ENCODE measurements at regions not wholly inside any gene's neighbourhood (a gene's known extent, or its start where the extent isn't known, plus 50 kb on each side); places are given as distances from the start of the nearest gene placed in this dataset.

DNA sequence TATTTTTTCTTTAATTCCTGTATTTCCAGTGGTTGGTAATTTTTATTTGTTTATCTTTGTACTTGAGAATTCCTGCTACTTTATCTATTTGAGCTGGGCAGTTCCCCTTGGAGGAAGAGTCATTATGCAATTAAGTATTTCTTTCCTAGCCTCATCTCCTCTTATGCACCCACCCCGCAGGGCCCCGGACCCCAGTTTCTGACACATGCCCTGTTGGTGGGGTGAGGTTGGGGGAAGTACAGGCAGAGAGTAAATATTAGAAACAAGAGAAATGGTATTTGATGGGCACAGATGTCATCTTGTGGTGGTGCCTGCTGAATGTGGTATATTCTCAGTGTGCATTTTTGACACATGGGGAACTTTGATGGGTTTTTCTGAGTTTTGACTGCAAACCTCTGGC, 602.7 kb upstream of the NOX3 start:
- no peak overlapping the region for H3K9ac ChIP-seq (ENCODE audit: insufficient read depth in 1 of 2, low read length in 2 of 2)
- DNase-seq (no peak), ATAC-seq (ENCODE audit: insufficient read depth, low FRiP score) (no peak)
- H3K27ac ChIP-seq (ENCODE audit: low read depth in 1 of 2, low read length in 1 of 2): no peak overlapping the region
- no peaks in the 10 kb centered on the region for H3K36me3 ChIP-seq (ENCODE audit: control insufficient read depth in 4 of 4, insufficient read depth in 4 of 4, low read length in 4 of 4)
- no peak overlapping the region for H3K4me3 ChIP-seq
- H3K4me1 ChIP-seq (ENCODE audit: control insufficient read depth in 5 of 5, insufficient read depth in 5 of 5, low read length in 5 of 5): peaks cover 0 to 14% (median 0%) of the 10 kb centered on the region in 5 donors
- H3K9me3 ChIP-seq (ENCODE audit: control insufficient read depth in 4 of 4, insufficient read depth in 3 of 4, low read length in 3 of 4): peaks cover 0 to 8% (median 0%) of the 10 kb centered on the region in 4 donors
- TF ChIP-seq, protein P1, sequence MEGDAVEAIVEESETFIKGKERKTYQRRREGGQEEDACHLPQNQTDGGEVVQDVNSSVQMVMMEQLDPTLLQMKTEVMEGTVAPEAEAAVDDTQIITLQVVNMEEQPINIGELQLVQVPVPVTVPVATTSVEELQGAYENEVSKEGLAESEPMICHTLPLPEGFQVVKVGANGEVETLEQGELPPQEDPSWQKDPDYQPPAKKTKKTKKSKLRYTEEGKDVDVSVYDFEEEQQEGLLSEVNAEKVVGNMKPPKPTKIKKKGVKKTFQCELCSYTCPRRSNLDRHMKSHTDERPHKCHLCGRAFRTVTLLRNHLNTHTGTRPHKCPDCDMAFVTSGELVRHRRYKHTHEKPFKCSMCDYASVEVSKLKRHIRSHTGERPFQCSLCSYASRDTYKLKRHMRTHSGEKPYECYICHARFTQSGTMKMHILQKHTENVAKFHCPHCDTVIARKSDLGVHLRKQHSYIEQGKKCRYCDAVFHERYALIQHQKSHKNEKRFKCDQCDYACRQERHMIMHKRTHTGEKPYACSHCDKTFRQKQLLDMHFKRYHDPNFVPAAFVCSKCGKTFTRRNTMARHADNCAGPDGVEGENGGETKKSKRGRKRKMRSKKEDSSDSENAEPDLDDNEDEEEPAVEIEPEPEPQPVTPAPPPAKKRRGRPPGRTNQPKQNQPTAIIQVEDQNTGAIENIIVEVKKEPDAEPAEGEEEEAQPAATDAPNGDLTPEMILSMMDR (IDR thresholded peaks at IDR 0.05; ENCODE audit: control extremely low read depth, extremely low read depth): no peak
- 58 to 74% methylated on average over 2 of the region's 2 CpGs for WGBS, 2 donors
- H3K27me3 ChIP-seq (ENCODE audit: control insufficient read depth in 3 of 3, insufficient read depth in 3 of 3, low read length in 2 of 3): no peaks in the 10 kb centered on the region

DNA sequence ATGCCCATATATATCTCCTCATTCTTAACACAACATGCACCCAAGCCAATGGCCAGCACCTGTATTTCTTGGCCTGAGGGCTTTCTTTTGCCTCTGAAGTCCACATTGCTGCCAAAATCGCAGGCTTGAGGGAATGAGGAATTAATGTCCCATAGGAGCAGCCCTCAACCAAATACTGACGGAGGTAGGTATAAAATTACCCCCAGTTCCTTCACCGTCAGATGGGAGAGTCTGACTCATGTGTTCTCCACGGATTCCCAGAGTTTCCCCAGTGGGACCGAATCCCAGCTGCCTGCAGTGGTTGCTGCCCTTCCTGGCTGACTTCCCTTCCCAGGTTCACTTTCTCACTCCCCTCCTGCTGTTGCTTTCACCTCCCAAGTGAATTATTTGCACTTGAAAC, 602.2 kb upstream of the NOX3 start:
- TF ChIP-seq, protein P1 (IDR thresholded peaks at IDR 0.05; ENCODE audit: control extremely low read depth, extremely low read depth): no peak

DNA sequence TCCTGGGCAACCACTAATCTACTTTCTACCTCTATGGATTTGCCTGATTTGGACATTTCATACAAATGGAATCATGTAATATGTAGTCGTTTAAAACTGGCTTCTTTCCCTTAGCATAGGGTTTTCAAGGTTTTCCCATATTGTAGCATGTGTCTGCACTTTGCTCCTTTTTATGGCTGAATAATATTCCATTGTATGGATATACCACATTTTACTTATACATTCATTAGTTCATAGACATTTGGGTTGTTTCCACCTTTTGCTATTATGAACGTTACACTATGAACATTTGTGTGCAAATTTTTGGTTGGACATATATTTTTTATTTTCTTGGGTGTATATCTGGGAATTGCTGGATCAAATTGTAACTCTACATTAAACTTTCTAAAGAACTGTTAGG, 600.4 kb upstream of the NOX3 start:
- 84 to 92% methylated on average over 2 of the region's 2 CpGs for WGBS, 2 donors
- no peak for DNase-seq

More for the DNA sequence above, 602.2 kb upstream of the NOX3 start:
- ATAC-seq (ENCODE audit: insufficient read depth, low FRiP score): no peak
- Histone ChIP-seq H3K27ac (ENCODE audit: low read depth in 1 of 2, low read length in 1 of 2) (no peak overlapping the region), H3K4me3 (no peak overlapping the region), H3K4me1 (ENCODE audit: control insufficient read depth in 5 of 5, insufficient read depth in 5 of 5, low read length in 5 of 5) (peaks cover 0 to 13% (median 0%) of the 10 kb centered on the region in 5 donors), H3K36me3 (ENCODE audit: control insufficient read depth in 4 of 4, insufficient read depth in 4 of 4, low read length in 4 of 4) (no peaks in the 10 kb centered on the region), H3K9ac (ENCODE audit: insufficient read depth in 1 of 2, low read length in 2 of 2) (no peak overlapping the region), H3K9me3 (ENCODE audit: control insufficient read depth in 4 of 4, insufficient read depth in 3 of 4, low read length in 3 of 4) (peaks cover 0 to 8% (median 0%) of the 10 kb centered on the region in 4 donors), H3K27me3 (ENCODE audit: control insufficient read depth in 3 of 3, insufficient read depth in 3 of 3, low read length in 2 of 3) (no peaks in the 10 kb centered on the region)
- no peak for DNase-seq
- WGBS, 2 donors: 71 to 80% methylated on average over 5 of the region's 5 CpGs

More for the DNA sequence above, 600.4 kb upstream of the NOX3 start:
- peaks cover 0 to 3% (median 0%) of the 10 kb centered on the region in 5 donors for H3K4me1 ChIP-seq (ENCODE audit: control insufficient read depth in 5 of 5, insufficient read depth in 5 of 5, low read length in 5 of 5)
- peaks cover 0 to 8% (median 0%) of the 10 kb centered on the region in 4 donors for H3K9me3 ChIP-seq (ENCODE audit: control insufficient read depth in 4 of 4, insufficient read depth in 3 of 4, low read length in 3 of 4)
- no peaks in the 10 kb centered on the region for H3K36me3 ChIP-seq (ENCODE audit: control insufficient read depth in 4 of 4, insufficient read depth in 4 of 4, low read length in 4 of 4)
- no peaks in the 10 kb centered on the region for H3K27me3 ChIP-seq (ENCODE audit: control insufficient read depth in 3 of 3, insufficient read depth in 3 of 3, low read length in 2 of 3)
- ATAC-seq (ENCODE audit: insufficient read depth, low FRiP score): no peak
- TF ChIP-seq, protein P1 (IDR thresholded peaks at IDR 0.05; ENCODE audit: control extremely low read depth, extremely low read depth): no peak
- no peak overlapping the region for H3K9ac ChIP-seq (ENCODE audit: insufficient read depth in 1 of 2, low read length in 2 of 2)
- H3K27ac ChIP-seq (ENCODE audit: low read depth in 1 of 2, low read length in 1 of 2): no peak overlapping the region
- no peak overlapping the region for H3K4me3 ChIP-seq
